WERI-Rb-1 (cell line): ENCODE measurements at regions not wholly inside any gene's neighbourhood (a gene's known extent, or its start where the extent isn't known, plus 50 kb on each side); places are given as distances from the start of the nearest gene placed in this dataset.

Source experiments
- DNase-seq: peaks from one replicate; pipeline ENCODE4 v3.0.0-alpha.2; 2020
- H3K27ac ChIP-seq: fragments of 250-450 bp; sonication (Bioruptor Pico); 2 replicates; pipeline ENCODE4 v1.5.1; 2020; ENCODE audit warnings: mild to moderate bottlenecking, moderate library complexity
- H3K27me3 ChIP-seq: fragments of 250-450 bp; sonication (Bioruptor Pico); 2 replicates; pipeline ENCODE4 v1.5.1; 2021; ENCODE audit warnings: mild to moderate bottlenecking, low read depth, moderate library complexity; ENCODE audit not compliant: insufficient read depth, severe bottlenecking
- H3K36me3 ChIP-seq: fragments of 250-450 bp; sonication (Bioruptor Pico); 2 replicates; pipeline ENCODE4 v1.5.1; 2020; ENCODE audit warnings: mild to moderate bottlenecking, moderate library complexity
- H3K4me3 ChIP-seq: 2 replicates; pipeline ENCODE4 v1.5.1; 2011; ENCODE audit warnings: low read depth, mild to moderate bottlenecking, control low read depth, low read length
- H3K9me3 ChIP-seq: fragments of 250-450 bp; sonication (Bioruptor Pico); 2 replicates; pipeline ENCODE4 v1.5.1; 2021; ENCODE audit warnings: mild to moderate bottlenecking, moderate library complexity; ENCODE audit not compliant: severe bottlenecking
- TF ChIP-seq, protein P1 (sequence below): IDR thresholded peaks from 2 replicates; pipeline ENCODE4 v1.5.1; 2011; ENCODE audit warnings: low read depth, mild to moderate bottlenecking, control low read depth, inconsistent platforms, low read length

DNA sequence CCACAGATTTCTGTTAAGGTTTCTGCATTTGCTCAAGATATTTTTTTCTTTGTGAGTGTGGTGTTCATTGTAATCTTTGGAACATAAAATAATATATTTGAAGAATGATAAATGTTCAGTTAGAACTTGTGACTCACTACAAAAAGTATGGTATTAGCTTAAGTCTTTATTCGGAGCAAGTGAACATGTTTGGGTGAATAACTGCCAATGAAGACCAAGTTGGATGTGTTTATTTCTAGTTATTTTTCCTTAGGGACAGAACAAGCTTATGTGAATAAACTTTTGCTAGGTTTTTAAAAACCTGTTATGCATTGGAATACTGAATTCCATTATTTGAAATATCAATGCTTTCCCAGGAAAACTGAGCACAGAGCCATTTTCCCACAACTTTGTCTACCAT is 418.6 kb downstream of the SLCO4C1 start:
- H3K36me3 ChIP-seq = no peaks in the 10 kb centered on the region
- TF ChIP-seq, protein P1, sequence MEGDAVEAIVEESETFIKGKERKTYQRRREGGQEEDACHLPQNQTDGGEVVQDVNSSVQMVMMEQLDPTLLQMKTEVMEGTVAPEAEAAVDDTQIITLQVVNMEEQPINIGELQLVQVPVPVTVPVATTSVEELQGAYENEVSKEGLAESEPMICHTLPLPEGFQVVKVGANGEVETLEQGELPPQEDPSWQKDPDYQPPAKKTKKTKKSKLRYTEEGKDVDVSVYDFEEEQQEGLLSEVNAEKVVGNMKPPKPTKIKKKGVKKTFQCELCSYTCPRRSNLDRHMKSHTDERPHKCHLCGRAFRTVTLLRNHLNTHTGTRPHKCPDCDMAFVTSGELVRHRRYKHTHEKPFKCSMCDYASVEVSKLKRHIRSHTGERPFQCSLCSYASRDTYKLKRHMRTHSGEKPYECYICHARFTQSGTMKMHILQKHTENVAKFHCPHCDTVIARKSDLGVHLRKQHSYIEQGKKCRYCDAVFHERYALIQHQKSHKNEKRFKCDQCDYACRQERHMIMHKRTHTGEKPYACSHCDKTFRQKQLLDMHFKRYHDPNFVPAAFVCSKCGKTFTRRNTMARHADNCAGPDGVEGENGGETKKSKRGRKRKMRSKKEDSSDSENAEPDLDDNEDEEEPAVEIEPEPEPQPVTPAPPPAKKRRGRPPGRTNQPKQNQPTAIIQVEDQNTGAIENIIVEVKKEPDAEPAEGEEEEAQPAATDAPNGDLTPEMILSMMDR = no peak
- H3K27ac ChIP-seq = no peak overlapping the region
- H3K27me3 ChIP-seq = no peaks in the 10 kb centered on the region
- no peaks in the 10 kb centered on the region for H3K9me3 ChIP-seq
- DNase-seq = no peak
- no peak overlapping the region for H3K4me3 ChIP-seq

DNA sequence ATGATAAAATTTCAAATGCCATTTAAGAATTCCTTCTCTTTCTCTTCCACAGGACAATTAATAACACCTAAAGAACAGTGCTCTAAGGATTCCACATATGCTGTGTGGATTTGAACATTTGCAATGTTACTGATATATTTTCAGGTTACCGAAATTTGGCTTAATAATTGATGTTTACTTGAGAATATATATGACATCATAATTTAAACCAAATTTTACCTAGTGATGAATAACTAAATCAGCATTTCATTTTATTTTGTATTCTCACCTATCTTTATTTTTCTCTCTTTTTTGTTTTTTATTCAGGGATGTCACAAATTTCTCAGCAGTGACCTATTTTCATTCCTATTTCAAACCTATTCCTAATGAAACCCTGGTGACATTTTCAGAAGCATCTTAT is 429.6 kb downstream of the SLCO4C1 start:
- H3K27me3 ChIP-seq = no peaks in the 10 kb centered on the region
- TF ChIP-seq, protein P1 = no peak
- no peaks in the 10 kb centered on the region for H3K36me3 ChIP-seq
- H3K9me3 ChIP-seq = no peaks in the 10 kb centered on the region
- H3K27ac ChIP-seq = no peak overlapping the region
- no peak overlapping the region for H3K4me3 ChIP-seq
- no peak for DNase-seq

DNA sequence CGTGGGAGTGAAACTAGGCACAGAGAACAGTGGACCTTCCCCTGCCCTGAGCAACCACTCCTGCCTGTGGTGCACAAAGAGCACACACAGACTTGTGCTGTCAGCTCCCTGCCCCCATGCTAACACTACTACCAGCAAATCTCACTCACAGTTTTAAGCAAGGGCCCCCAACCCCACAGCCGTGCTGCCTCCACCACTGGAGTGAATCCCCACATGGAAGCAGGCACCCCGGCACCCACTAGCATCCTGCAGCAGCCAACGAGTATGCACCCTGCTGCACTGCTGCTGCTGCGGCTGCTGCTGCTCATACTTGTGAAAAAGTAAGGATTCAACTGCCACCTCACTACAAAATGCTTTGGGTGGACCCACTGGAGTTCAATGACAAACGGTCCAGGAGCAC is 435.5 kb downstream of the SLCO4C1 start:
- H3K36me3 ChIP-seq = no peaks in the 10 kb centered on the region
- no peaks in the 10 kb centered on the region for H3K27me3 ChIP-seq
- H3K9me3 ChIP-seq = no peaks in the 10 kb centered on the region
- TF ChIP-seq, protein P1 = no peak
- no peak for DNase-seq
- H3K4me3 ChIP-seq = no peak overlapping the region
- H3K27ac ChIP-seq = no peak overlapping the region

DNA sequence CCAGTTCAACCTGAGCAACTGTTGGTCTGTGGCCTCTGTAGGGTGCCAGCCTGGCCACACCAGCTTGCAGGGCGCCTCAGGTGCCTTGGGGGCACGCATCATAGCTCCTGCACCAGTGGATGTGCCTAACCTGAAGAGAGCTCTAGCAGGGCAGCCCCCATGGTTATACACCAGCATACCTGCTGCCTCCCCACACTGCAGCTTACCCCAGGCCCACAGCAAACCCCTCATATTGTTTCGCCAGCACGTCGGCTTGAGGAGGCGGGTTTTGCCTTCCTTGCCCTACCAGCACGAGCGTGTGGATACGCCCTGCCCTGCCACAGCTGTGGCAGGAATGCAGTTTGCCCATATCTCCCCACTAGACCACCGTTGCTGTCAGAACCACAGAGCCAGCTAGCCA is 435.9 kb downstream of the SLCO4C1 start:
- H3K4me3 ChIP-seq = no peak overlapping the region
- no peaks in the 10 kb centered on the region for H3K9me3 ChIP-seq
- no peaks in the 10 kb centered on the region for H3K27me3 ChIP-seq
- no peak for DNase-seq
- TF ChIP-seq, protein P1 = no peak
- no peak overlapping the region for H3K27ac ChIP-seq
- no peaks in the 10 kb centered on the region for H3K36me3 ChIP-seq

DNA sequence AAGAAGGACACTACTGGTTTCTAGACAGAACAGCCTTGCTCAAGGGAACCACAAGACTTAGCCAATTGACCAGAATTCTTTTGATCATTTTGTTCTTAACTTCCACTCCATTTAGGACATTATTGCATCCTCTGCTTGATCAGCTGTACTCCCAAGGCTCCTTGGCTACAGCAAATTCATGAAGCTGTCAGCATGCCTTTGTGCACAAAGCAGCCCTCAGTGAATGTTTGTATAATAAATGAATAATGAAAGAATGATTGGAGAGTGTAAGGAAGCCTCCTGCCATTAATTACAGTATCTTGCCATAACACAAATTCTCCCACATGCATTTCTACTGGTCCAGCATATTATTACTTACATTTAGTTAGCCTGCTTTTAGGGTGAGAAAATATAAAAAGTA is 449.6 kb downstream of the SLCO4C1 start:
- TF ChIP-seq, protein P1 = no peak
- Histone ChIP-seq H3K27ac (no peak overlapping the region), H3K27me3 (no peaks in the 10 kb centered on the region), H3K4me3 (no peak overlapping the region), H3K9me3 (no peaks in the 10 kb centered on the region), H3K36me3 (no peaks in the 10 kb centered on the region)
- no peak for DNase-seq

DNA sequence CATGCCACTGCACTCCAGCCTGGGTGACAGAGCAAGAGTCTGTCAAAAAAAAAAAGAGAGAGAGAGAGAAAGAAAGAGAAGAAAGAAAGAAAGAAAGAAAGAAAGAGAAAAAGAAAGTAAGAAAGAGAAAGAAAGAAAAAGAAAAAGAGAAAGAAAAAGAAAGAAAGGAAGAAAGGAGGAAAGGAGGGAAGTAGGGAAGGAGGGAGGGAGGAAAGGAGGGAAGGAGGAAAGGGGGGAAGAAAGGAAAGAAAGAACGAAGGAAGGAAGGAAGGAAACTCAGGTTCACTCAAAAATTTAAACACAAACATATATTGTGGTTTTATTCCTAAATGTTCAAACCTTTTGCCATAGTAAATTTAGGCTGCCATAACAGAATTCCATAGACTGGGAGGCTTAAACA is 453.0 kb downstream of the SLCO4C1 start:
- H3K36me3 ChIP-seq = no peaks in the 10 kb centered on the region
- H3K9me3 ChIP-seq = no peaks in the 10 kb centered on the region
- TF ChIP-seq, protein P1 = no peak
- H3K4me3 ChIP-seq = no peak overlapping the region
- H3K27ac ChIP-seq = no peak overlapping the region
- DNase-seq = no peak
- no peaks in the 10 kb centered on the region for H3K27me3 ChIP-seq
